Type B pancreatic cell (in vitro differentiated cells): ENCODE measurements at regions not wholly inside any gene's neighbourhood (a gene's known extent, or its start where the extent isn't known, plus 50 kb on each side); places are given as distances from the start of the nearest gene placed in this dataset.
A peak's percentile ranks its signal among the peaks of the same experiment; 100 is the strongest.

ENCODE experiments used
- DNase-seq: peaks from one replicate; pipeline ENCODE4 v3.0.0; 2021; ENCODE audit warnings: mixed read lengths; ENCODE audit not compliant: unreplicated experiment; ENCODE audit errors: extremely low spot score
- H3K27ac Mint-ChIP-seq: 2 replicates; pipeline ENCODE4 v1.8.0; 2021; ENCODE audit warnings: mild to moderate bottlenecking, mixed read lengths
- H3K27me3 Mint-ChIP-seq: 2 replicates; pipeline ENCODE4 v1.8.0; 2021; ENCODE audit warnings: mixed read lengths
- H3K36me3 Mint-ChIP-seq: 2 replicates; pipeline ENCODE4 v1.8.0; 2021; ENCODE audit warnings: mixed read lengths
- H3K4me1 Mint-ChIP-seq: one replicate; pipeline ENCODE4 v1.8.0; 2021; ENCODE audit warnings: mixed read lengths; ENCODE audit not compliant: unreplicated experiment
- H3K4me3 Mint-ChIP-seq: 2 replicates; pipeline ENCODE4 v1.8.0; 2021; ENCODE audit warnings: mild to moderate bottlenecking, mixed read lengths
- H3K9me3 Mint-ChIP-seq: 2 replicates; pipeline ENCODE4 v1.8.0; 2021; ENCODE audit warnings: mixed read lengths
- TF ChIP-seq, protein P1 (sequence below): fragments of 200-600 bp; sonication (generic); conservative IDR thresholded peaks from 2 replicates; pipeline ENCODE4 v1.5.0; 2021; ENCODE audit warnings: antibody characterized with exemption, mild to moderate bottlenecking

DNA sequence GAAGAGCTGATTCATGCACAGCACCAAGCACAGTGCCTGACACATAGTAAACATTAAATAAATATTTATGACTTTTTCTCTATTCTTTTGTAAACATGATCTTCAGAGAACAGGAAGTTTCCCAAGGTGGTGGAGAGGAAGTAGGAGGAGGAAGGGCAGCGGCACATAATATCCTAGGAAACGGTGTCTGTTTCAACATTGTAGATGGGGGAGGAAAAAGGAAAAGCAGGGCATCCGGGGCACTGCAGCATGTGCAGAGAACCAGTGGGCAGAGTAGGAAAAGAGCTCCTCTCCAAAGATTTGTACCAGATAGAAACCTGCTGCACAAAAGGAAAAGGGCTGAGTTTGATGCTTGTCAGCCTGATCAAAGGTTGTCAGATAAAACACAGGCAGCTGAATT, 421.7 kb upstream of the ZNF462 start:
- Mint-ChIP-seq H3K9me3 (peaks cover 10% of the 10 kb centered on the region), H3K27ac (no peak overlapping the region), H3K4me1 (peaks cover 15% of the 10 kb centered on the region), H3K36me3 (peaks cover 4% of the 10 kb centered on the region), H3K27me3 (no peaks in the 10 kb centered on the region), H3K4me3 (no peak overlapping the region)
- TF ChIP-seq, protein P1, sequence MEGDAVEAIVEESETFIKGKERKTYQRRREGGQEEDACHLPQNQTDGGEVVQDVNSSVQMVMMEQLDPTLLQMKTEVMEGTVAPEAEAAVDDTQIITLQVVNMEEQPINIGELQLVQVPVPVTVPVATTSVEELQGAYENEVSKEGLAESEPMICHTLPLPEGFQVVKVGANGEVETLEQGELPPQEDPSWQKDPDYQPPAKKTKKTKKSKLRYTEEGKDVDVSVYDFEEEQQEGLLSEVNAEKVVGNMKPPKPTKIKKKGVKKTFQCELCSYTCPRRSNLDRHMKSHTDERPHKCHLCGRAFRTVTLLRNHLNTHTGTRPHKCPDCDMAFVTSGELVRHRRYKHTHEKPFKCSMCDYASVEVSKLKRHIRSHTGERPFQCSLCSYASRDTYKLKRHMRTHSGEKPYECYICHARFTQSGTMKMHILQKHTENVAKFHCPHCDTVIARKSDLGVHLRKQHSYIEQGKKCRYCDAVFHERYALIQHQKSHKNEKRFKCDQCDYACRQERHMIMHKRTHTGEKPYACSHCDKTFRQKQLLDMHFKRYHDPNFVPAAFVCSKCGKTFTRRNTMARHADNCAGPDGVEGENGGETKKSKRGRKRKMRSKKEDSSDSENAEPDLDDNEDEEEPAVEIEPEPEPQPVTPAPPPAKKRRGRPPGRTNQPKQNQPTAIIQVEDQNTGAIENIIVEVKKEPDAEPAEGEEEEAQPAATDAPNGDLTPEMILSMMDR, result no peak
- no peak for DNase-seq

DNA sequence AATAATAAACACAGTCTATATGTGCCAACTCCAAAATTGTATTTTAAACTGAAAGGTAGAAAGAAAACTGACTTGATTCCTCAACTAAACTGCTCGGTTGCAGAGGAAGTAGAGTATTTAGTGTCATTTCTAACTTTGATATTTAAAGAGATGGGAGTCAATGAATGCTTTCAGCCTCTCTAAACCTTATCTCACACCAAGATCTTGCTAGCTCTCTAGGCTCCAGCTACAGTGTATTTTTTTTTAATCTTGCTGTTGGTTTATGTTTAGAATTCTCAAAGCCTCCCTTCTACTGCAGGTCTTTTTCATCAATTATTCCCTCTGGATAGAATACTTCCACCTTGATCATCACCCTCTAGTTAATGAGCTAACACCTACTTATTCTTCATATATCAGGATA, 419.4 kb upstream of the ZNF462 start:
- TF ChIP-seq, protein P1, result no peak
- Mint-ChIP-seq H3K27ac (no peak overlapping the region), H3K36me3 (peaks cover 4% of the 10 kb centered on the region), H3K4me3 (no peak overlapping the region), H3K4me1 (peaks cover 15% of the 10 kb centered on the region), H3K9me3 (peaks cover 10% of the 10 kb centered on the region), H3K27me3 (no peaks in the 10 kb centered on the region)
- DNase-seq, result no peak

DNA sequence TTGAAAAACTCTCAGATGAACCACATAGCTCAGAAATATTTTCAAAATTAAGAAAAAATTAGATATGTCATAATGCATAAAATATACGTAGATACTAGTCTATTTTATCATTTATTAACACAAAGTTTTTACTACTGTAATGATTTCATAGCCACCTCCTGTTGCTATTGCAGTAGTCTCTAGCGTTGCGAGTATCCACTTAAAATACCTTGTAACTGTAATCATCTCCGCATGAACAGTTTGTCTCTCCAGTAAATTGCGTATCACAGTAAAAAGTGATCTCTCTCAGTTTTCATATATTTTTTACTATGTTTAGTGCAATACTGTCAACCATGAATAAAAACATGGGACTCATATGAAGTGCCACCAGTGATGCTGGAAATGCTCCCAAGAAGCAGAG, 417.9 kb upstream of the ZNF462 start:
- TF ChIP-seq, protein P1, result no peak
- Mint-ChIP-seq H3K36me3 (no peaks in the 10 kb centered on the region), H3K4me3 (no peak overlapping the region), H3K4me1 (peaks cover 20% of the 10 kb centered on the region), H3K27ac (no peak overlapping the region), H3K27me3 (no peaks in the 10 kb centered on the region), H3K9me3 (peaks cover 5% of the 10 kb centered on the region)
- DNase-seq, result no peak

DNA sequence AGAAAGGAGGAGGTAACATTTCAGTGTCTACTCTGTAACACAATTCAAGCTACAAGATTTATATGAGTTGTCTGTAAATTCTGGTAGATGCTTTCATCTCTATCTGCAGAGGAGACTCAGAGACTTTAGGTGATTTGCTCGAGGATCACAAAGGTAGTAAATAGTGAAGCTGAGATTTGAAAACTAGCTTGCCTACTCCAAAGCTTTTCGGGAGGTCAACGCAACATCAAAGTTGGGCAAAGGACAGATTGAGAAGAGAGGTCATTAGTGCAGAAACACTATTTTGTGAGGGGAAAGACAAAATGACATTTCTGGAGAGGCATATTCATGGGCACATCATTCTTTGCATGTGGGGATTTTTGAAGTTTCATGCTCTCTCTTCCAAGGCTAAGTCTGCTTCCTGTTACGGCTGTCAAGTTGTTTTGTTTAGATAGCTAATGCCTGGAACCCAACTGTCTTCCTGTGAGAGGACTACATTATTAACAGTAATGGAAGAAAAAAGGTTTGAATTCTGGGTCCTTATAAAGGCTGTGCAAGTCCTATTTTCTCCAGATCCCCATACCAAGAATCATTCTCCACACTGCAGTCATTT, 413.5 kb upstream of the ZNF462 start:
- peaks cover 22% of the 10 kb centered on the region for H3K4me1 Mint-ChIP-seq
- no peaks in the 10 kb centered on the region for H3K36me3 Mint-ChIP-seq
- H3K27me3 Mint-ChIP-seq, result no peaks in the 10 kb centered on the region
- H3K9me3 Mint-ChIP-seq, result peaks cover 6% of the 10 kb centered on the region
- peak overlapping the region; percentile 1 for H3K27ac Mint-ChIP-seq
- peak overlapping the region; percentile 4 for H3K4me3 Mint-ChIP-seq
- no peak for DNase-seq
- TF ChIP-seq, protein P1, result no peak

DNA sequence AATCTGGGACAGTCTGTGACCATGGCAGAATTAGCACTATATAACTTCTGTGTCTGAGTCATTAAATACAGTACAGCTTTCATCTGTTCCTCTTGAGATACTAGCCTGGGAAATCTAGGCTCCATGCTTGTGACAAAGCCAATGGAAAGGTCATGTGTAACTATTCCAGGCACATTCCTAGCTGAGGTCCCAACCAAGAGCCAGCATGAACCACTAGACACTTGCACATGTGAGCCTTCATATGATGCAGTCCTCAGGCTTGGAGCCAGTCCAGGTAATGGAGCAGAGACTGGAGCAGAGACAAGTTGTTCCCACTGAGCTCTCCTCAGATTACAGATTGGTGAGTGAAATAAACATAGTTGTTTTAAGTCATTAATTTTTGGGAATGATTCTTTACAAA, 412.4 kb upstream of the ZNF462 start:
- H3K27ac Mint-ChIP-seq, result no peak overlapping the region

More for the DNA sequence above, 412.4 kb upstream of the ZNF462 start:
- TF ChIP-seq, protein P1, result no peak
- Mint-ChIP-seq H3K4me3 (no peak overlapping the region), H3K36me3 (no peaks in the 10 kb centered on the region), H3K27me3 (no peaks in the 10 kb centered on the region), H3K4me1 (peaks cover 22% of the 10 kb centered on the region), H3K9me3 (peaks cover 6% of the 10 kb centered on the region)
- no peak for DNase-seq
